HCEC 1CT (cell line): ENCODE measurements at regions not wholly inside any gene's neighbourhood (a gene's known extent, or its start where the extent isn't known, plus 50 kb on each side); places are given as distances from the start of the nearest gene placed in this dataset.

Experiments used
- DNase-seq: peaks from one replicate; pipeline ENCODE4 v3.0.0-alpha.2; 2017

- no peak for DNase-seq
These were observed 141.8 kb upstream of the AJAP1 start for GRCh38 chr1:4512636-4513035.

- no peak for DNase-seq
These were observed 140.7 kb upstream of the AJAP1 start for GRCh38 chr1:4513685-4514084.

- DNase-seq: no peak
These were observed 138.6 kb upstream of the AJAP1 start for GRCh38 chr1:4515727-4516289.

- DNase-seq: no peak
These were observed 137.8 kb upstream of the AJAP1 start for GRCh38 chr1:4516596-4516995.

GRCh38 chr1:4517186-4517954, 137.0 kb upstream of the AJAP1 start:
- no peak for DNase-seq

- DNase-seq: no peak
These were observed 135.8 kb upstream of the AJAP1 start for GRCh38 chr1:4518621-4519020.

GRCh38 chr1:4519954-4520353, 134.5 kb upstream of the AJAP1 start:
- DNase-seq: no peak

- no peak for DNase-seq
These were observed 130.9 kb upstream of the AJAP1 start for GRCh38 chr1:4523551-4523950.

- DNase-seq: no peak
These were observed 127.7 kb upstream of the AJAP1 start for GRCh38 chr1:4526747-4527146.

- no peak for DNase-seq
These were observed 126.6 kb upstream of the AJAP1 start for GRCh38 chr1:4527819-4528218.

GRCh38 chr1:4528590-4528989, 125.8 kb upstream of the AJAP1 start:
- no peak for DNase-seq

- no peak for DNase-seq
These were observed 124.8 kb upstream of the AJAP1 start for GRCh38 chr1:4529446-4530165.

- DNase-seq: no peak
These were observed 124.1 kb upstream of the AJAP1 start for GRCh38 chr1:4530166-4530785.

- DNase-seq: no peak
These were observed 122.6 kb upstream of the AJAP1 start for GRCh38 chr1:4531842-4532241.

GRCh38 chr1:4532656-4533055, 121.8 kb upstream of the AJAP1 start:
- DNase-seq: no peak

GRCh38 chr1:4546911-4547310, 107.5 kb upstream of the AJAP1 start:
- no peak for DNase-seq

- DNase-seq: no peak
These were observed 104.5 kb upstream of the AJAP1 start for GRCh38 chr1:4549930-4550329.

GRCh38 chr1:4550941-4551340, 103.5 kb upstream of the AJAP1 start:
- no peak for DNase-seq

- no peak for DNase-seq
These were observed 102.7 kb upstream of the AJAP1 start for GRCh38 chr1:4551706-4552105.

- no peak for DNase-seq
These were observed 100.6 kb upstream of the AJAP1 start for GRCh38 chr1:4553761-4554160.

- no peak for DNase-seq
These were observed 100.0 kb upstream of the AJAP1 start for GRCh38 chr1:4554271-4554865.

GRCh38 chr1:4557949-4558348, 96.5 kb upstream of the AJAP1 start:
- no peak for DNase-seq

GRCh38 chr1:4561205-4561604, 93.2 kb upstream of the AJAP1 start:
- DNase-seq: no peak
